G401 (cell line): ENCODE measurements at regions not wholly inside any gene's neighbourhood (a gene's known extent, or its start where the extent isn't known, plus 50 kb on each side); places are given as distances from the start of the nearest gene placed in this dataset.

Experiments
- DNase-seq: peaks from one replicate; pipeline ENCODE4 v3.0.0-alpha.2; 2015; ENCODE audit warnings: low spot score
- in situ Hi-C: cut with HindIII; loops from 2 replicates; pipeline ENCODE4 v1.10.0; 2016; ENCODE audit warnings: low sequenced_read_pairs, mixed read lengths

GRCh38 chr5:112608975-112609374 lies 128.7 kb upstream of the APC start:
- in situ Hi-C loops: no loop called here

GRCh38 chr5:112612663-112613062 lies 125.0 kb upstream of the APC start:
- no peak for DNase-seq
- in situ Hi-C loops: no loop called here

More at GRCh38 chr5:112608975-112609374, 128.7 kb upstream of the APC start:
- no peak for DNase-seq

- in situ Hi-C loops: no loop called here
These were observed 123.4 kb upstream of the APC start for GRCh38 chr5:112614285-112614684.

GRCh38 chr5:112614986-112615385 lies 122.7 kb upstream of the APC start:
- in situ Hi-C loops: no loop called here
- DNase-seq: no peak

More at GRCh38 chr5:112614285-112614684, 123.4 kb upstream of the APC start:
- no peak for DNase-seq

GRCh38 chr5:112616812-112617547 lies 120.7 kb upstream of the APC start:
- DNase-seq: no peak
- in situ Hi-C loops: no loop called here

GRCh38 chr5:112625246-112625645 lies 112.4 kb upstream of the APC start:
- in situ Hi-C loops: no loop called here
- DNase-seq: no peak

GRCh38 chr5:112625689-112626438 lies 111.8 kb upstream of the APC start:
- in situ Hi-C loops: no loop called here
- DNase-seq: no peak

GRCh38 chr5:112626715-112627114 lies 111.0 kb upstream of the APC start:
- DNase-seq: no peak
- in situ Hi-C loops: no loop called here

- in situ Hi-C loops: no loop called here
These were observed 109.3 kb upstream of the APC start for GRCh38 chr5:112628214-112628980.

GRCh38 chr5:112630246-112631009 lies 107.3 kb upstream of the APC start:
- in situ Hi-C loops: no loop called here
- DNase-seq: no peak

More at GRCh38 chr5:112628214-112628980, 109.3 kb upstream of the APC start:
- DNase-seq: peak; percentile 19

GRCh38 chr5:112634166-112634565 lies 103.5 kb upstream of the APC start:
- in situ Hi-C loops: no loop called here

GRCh38 chr5:112634796-112635195 lies 102.9 kb upstream of the APC start:
- in situ Hi-C loops: no loop called here
- DNase-seq: no peak

More at GRCh38 chr5:112634166-112634565, 103.5 kb upstream of the APC start:
- DNase-seq: no peak

- in situ Hi-C loops: no loop called here
- no peak for DNase-seq
These were observed 102.4 kb upstream of the APC start for GRCh38 chr5:112635276-112635675.

GRCh38 chr5:112635771-112636731 lies 101.6 kb upstream of the APC start:
- no peak for DNase-seq
- in situ Hi-C loops: no loop called here

- no peak for DNase-seq
- in situ Hi-C loops: no loop called here
These were observed 100.9 kb upstream of the APC start for GRCh38 chr5:112636751-112637150.

GRCh38 chr5:112637343-112637742 lies 100.3 kb upstream of the APC start:
- in situ Hi-C loops: no loop called here
- peak; percentile 25 for DNase-seq

- in situ Hi-C loops: no loop called here
These were observed 97.1 kb upstream of the APC start for GRCh38 chr5:112640546-112640945.

GRCh38 chr5:112641515-112642110 lies 96.1 kb upstream of the APC start:
- no peak for DNase-seq
- in situ Hi-C loops: no loop called here

More at GRCh38 chr5:112640546-112640945, 97.1 kb upstream of the APC start:
- no peak for DNase-seq
